HG02973 (cell line): ENCODE measurements at regions not wholly inside any gene's neighbourhood (a gene's known extent, or its start where the extent isn't known, plus 50 kb on each side); places are given as distances from the start of the nearest gene placed in this dataset.
"Not testable (repeated sequence)": the region's sequence is repeated elsewhere in the genome, so short reads cannot be mapped to it uniquely, and the experiment has no call there.

Experiments used
- ATAC-seq: cut with Tn5 transposase; IDR thresholded peaks from one replicate; pipeline ENCODE4 v1.9.1; 2021; ENCODE audit warnings: moderate library complexity; ENCODE audit not compliant: unreplicated experiment

DNA sequence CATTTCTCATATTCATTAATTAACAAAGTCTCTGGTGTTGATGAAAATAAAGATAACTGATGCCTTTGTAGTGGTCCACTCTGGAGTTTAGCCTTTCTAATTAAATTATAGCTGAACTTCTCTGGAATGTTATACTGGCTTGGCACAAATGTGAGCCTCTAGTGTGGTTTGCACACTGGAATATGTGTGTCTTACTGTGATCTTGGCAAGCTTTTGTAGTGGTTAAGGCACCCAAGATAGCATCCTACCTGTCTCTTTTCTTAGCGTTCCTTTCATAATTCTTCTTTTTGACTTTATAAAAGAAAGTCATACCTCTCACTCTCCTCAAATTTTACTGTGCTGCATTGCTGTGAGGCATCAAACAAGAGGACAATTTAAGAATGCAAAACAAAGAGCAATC lies 107.4 kb downstream of the UTRN start:
- ATAC-seq, result no peak

DNA sequence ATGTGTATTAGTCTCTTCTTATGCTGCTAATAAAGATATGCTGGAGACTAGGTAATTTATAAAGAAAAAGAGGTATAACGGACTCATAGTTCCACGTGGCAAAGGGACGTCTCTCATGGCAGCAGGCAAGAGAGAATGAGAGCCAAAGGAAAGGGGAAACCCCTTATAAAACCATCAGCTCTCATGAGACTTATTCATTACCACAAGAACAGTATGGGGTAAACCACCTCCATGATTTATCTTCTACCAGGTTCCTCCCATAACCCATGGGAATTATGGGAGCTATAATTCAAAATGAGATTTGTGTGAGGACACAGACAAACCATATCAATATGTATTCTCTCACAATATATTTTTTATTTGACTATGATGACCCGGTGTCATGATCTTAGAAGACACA lies 109.1 kb downstream of the UTRN start:
- ATAC-seq, result no peak

DNA sequence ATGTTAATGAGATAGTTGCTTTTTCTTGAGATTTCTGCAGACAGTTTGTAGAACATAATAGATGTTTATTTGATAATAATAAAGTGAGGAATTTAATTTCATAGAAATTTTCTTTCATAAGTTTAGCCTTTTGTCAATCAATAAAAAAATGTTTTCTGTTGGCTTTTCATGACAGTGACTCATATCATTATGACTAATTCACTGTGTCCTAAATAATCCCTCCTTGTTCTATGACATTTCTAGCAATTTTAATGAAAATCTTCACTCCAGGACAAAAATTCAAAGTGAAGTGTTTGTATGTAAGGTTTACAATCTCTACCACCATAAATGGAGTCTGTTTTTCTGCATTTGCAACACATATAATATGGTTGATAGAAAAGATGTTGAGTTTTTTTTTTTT lies 109.9 kb downstream of the UTRN start:
- no peak for ATAC-seq

DNA sequence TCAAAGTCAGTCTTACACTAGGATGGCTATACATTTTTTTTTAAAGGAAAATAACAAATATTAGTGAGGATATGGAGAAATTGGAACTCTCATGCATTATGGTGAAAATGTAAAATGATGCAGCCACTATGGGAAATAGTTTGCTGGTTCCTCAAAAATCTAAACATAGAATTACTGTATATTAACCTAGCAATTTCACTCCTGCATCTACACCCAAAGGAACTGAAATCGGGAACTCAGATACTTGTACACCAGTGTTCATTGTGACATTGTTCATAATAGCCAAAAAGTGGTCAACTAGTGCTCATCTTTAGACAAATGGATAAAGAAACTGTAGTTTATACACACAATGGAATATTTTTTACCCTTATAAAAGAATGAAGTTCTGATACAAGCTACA lies 110.7 kb downstream of the UTRN start:
- ATAC-seq, result no peak

DNA sequence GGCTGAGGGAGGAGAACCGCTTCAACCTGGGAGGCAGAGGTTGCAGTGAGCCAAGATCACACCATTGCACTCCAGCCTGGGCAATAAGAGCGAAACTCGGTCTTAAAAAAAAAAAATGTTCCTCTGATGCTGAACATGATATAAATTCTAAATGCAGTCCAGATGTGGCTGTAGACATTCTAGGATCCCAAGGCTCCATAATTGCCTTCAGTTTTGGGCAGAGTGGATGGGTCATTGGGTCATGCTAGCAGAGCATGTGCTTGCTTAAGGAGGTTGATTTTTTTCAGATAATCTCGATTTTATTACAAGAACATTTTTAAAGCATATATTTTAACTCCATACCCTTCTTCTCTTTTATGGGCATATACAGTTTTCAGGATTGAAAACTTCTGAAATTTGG lies 112.0 kb downstream of the UTRN start:
- no peak for ATAC-seq

DNA sequence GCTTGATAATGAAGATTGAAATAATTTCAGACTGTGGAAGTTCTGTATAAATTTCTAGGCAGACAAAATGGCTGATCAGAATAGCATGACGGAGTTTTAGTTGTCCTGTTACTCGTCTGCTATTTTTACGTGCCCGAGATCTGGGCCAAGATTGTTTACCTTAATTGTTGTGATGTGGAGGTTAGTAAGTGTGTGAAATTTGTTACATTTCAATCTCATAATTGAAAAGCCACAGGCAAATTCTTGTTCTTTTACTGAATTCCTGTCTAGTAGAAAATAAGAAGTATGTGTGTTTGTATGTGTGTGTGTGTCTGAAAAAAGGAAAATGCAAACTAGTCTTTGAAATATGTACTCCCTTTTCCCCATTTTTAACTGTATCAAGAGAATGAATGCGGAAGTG lies 115.2 kb downstream of the UTRN start:
- no peak for ATAC-seq

DNA sequence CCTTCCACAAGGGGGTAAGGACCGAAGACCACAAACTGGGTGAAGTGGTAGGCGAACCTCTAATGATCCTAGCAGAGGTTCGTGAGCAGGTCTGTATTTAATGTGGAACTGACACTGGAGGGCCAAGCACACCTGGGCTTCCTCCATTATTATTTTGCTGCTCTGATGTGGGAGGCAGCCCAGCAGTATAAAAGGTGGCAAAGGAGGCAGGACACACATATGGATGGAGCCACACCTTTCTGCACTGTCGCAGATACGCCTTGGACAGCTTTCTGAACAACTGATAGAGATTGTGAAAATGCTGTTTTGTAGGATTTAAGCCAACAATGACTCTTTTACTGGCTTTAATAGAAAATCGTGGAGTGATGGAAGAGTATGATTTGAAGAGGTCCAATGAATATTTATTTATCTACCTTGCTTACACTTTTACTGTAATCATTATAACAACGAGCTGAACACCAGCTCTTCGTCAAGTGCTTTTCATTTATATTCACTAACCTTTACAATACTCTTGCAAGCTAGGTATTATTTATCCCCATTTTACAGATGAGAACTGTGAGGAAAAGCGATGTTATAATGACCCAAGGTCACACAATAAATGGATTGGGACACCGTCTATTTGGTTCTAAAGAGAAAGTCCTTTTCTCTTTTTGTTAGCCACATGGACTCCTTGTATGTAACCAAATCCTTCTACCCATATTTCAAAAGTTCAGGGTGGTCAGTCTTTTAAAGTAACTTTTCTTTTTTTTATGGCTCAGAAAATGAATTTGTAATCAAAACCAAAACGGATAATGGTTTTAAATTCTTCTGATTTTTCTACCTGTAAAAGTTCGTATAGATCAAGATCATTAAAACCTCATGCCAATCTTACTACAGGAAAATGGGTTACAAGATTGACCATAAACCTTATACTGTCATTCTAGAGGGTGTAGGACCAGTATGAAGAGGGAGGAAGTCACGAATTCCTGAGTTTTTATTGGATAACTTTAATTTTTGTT lies 116.9 kb downstream of the UTRN start:
- no peak for ATAC-seq

DNA sequence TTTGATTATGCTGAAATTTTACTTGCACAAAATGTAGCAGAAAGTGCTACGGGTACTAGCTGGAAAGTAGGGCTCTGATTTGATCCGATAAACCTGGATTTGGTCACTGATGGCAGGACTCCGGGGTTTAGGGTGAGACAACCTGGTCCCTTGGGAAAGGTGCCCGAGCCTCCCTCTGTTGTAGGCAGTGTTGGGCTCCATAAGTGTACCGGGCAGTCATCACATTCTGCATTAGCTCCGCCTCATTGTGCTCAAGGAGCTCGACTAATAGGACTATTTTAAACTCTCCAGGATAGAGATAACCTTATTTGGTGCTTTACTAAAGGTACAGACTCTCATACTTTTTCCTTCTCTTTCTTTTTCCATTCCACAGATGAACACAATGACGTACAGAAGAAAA lies 117.6 kb downstream of the UTRN start:
- no peak for ATAC-seq

DNA sequence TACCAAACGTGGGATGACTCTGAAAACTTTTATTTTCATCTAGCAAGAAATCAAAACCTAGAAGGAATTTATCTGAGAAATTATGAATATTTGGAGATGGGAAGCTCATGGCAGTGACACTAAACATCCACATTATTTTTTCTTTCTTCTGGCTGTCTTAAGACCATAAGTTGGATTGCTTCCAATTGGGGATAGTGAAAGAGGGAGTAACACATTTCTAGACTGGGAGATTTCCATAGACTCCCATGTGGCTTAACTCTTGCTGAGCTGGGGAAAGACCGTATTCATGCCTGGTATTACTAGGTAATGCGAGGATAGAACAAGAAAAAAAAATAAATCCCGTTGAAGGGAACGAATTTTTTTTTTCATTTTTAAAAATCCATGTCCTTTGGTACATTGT lies 120.0 kb downstream of the UTRN start:
- no peak for ATAC-seq

DNA sequence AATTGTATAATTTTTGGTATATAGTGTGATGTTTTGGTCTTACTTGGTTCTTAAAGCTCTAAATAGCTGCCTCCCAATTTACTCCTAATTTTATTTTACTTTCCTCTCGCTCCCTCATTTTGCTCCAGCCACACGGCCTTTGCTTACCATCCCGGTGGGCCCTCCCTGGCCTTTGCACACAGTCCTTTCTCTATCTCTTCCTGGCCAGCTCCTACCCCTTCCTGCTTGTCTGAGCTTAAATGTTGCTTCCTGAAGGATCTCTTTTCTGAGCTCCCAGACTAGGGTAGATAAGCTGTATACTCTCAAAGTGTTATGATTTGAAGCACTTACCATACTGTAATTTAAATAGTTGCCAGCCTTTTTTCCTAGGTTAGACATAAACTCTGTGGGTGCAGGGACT lies 121.7 kb downstream of the UTRN start:
- no peak for ATAC-seq

DNA sequence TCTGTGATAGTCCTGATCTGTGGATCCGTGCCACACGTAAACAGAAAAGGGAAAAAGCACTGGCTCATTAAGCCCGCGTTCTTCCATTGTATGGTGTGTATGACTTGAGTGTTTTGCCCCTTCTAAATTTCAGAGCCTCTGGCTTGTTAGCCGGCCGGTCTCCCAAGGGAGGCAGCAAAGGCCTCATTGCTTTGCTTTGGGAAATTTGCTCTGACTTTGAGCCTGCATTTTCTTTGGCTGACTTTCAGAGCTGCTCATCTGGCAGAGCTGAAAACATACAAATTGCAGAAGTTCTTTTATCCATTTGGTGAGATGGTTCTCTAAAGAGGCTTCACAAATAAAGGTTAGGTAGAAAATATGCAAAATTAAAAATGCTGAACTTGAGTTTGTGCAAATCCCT lies 123.0 kb downstream of the UTRN start:
- ATAC-seq, result no peak

DNA sequence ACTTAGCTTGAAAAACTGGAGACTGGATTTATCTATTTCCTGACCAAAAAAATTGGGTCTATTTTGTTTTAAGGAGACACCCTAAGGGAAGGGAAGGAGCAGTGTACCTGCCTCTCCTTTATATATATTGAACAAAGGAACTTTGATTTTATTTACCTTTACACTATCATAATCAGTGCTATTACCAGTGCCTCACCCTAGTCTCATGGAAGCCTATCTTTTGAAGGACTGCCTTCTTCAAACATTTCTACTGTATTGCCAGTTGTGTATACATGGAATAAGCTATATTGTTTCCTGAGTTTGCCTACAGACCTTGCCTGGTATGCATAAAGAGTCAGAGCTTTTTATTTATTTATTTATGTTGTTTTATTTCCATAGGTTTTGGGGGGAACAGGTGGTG lies 124.9 kb downstream of the UTRN start:
- ATAC-seq, result no peak

DNA sequence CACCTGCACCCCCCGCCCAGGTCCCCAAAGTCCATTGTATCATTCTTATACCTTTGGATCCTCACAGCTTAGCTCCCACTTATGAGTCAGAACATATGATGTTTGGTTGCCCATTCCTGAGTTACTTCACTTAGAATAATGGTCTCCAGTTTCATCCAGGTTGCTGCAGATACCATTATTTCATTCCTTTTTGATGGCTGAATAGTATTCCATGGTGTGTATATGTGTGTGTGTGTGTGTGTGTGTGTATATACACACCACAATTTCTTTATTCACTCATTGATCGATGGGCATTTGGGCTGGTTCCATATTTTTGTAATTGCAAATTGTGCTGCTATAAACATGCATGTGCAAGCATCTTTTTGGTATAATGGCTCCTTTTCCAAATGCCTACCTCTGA lies 125.4 kb downstream of the UTRN start:
- ATAC-seq, result not testable (repeated sequence)

DNA sequence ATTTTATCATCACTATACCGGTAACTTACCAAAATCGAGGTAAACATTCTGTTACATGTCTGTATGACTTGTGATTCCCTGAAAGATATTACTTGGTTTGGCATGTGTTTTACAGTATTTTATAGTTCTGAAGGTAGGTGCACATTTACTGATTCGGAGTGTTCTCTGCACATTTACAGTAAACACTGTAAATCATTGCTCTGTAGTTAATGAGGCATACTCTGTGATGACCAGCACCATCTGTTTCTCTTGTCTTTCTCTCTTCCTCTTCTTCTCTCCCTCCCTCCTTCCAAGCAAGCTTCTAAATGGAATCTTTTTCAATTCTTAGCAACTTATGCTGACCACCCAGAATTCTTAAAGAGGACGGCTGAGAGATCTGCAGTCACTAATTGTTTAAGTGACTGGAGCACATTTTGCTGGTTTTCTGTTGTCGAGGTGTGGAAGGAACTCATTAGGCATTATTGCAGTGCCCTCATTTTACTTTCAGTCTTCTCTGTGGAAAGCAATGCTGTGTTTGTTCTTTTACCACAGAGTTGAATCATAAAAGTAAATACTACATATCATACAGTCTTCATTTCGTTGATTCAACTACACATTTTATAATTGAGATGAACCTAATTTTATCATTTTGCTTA lies 126.5 kb downstream of the UTRN start:
- no peak for ATAC-seq

DNA sequence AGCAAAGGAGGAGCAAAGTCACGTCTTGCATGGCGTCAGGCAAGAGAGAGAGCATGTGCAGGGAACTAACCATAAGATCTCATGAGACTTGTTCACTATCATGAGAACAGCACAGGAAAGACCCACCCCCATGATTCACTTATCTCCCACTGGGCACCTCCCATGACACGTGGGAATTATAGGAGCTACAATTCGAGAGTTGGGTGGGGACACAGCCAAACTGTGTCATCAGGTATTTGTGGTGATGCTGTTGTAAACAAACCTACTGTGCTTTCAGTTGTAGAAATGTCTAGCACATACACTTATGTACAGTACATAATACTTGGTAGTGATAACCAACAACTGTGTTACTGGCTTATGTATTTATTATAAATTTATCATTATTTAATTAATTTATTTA lies 128.3 kb downstream of the UTRN start:
- ATAC-seq, result no peak

DNA sequence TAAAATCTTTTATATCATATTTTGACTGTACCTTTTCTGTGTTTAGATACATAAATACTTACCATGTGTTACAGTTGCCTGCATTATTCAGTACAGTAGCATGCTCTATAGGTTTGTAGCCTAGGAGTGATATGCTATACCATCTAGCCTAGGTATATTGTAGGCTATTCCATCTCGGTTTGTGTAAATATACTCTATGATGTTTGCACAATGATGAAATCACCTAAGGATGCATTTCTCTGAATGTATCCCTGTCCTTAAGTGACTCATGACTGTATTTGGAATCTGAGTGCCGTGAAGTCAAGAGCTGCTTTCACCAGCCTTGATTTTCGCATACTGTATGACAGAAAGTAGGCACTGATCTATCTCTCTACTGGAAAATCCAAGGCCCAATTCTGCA lies 129.9 kb downstream of the UTRN start:
- ATAC-seq, result no peak

DNA sequence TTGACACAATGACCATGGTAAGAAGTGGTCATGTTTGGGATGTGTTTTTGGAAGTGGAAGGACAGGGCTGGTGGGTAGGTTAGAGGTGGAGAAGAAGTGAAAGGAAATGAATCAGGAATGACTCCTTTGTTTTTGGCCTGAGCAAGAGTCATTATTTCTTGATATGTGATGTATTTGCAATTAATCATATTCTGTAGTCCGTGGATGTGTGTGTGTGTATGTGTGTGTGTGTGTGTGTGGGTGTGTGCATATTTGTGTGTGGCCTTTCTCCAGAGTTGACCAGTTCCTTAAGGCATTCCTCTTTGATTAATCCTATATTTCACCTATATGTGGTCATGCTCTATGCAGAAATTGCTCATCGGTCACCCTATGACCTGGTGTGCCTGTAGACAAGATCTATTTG lies 130.7 kb downstream of the UTRN start:
- no peak for ATAC-seq

DNA sequence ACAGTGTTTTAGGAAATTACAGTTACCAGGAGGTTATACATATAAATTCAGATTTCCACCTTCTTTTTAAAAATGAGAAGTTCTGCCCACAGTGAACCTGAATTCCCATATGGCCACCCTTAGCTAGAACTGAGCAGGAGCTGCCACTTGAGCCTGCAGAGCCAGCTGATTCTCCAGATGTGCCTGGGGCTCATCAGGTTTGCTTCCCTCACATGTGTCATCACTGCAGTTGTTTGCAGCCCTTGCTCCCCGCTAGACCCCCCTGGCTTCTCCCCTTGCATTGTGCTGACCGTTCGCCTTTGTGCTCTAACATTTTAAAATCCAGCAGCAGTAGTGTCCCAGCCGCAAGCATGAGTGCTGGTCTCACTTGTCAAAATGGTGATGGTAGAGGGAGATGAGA lies 131.1 kb downstream of the UTRN start:
- no peak for ATAC-seq

DNA sequence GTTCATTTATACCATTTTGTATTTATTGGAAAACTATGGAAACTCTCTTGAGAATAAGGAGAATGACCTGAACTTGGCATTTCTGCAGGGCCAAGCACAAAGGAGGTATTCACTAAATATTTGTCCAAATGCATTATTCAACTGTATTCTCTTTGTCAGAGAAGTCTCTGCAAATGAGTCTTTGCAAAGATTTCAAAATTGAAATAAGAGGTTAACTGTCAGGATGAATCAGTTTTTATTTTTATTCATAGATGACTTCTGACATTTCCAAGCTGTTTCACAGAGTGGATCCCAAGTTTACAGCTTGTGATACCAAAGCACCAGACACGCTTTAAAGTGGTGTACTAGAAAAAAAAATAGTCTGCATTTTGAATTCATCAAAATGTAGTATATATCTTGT lies 131.6 kb downstream of the UTRN start:
- no peak for ATAC-seq

DNA sequence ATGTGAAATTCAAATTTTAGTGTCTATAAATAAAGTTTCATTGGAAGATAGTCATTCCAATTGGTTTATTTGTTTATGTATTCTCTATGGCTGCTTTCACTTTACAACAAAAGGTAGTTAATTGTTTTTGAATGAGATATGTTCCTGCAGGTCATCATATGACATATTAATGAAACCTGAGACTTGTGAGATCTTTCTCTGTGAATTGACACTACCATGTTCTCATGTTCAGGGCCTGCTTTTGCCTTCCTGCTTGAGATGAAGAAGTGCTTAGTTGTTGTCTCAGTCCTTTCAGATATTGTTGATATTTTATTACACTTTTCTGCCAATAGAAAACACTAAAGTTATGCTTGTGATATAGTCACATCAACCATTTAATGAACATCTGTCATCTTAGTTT lies 132.5 kb downstream of the UTRN start:
- no peak for ATAC-seq

DNA sequence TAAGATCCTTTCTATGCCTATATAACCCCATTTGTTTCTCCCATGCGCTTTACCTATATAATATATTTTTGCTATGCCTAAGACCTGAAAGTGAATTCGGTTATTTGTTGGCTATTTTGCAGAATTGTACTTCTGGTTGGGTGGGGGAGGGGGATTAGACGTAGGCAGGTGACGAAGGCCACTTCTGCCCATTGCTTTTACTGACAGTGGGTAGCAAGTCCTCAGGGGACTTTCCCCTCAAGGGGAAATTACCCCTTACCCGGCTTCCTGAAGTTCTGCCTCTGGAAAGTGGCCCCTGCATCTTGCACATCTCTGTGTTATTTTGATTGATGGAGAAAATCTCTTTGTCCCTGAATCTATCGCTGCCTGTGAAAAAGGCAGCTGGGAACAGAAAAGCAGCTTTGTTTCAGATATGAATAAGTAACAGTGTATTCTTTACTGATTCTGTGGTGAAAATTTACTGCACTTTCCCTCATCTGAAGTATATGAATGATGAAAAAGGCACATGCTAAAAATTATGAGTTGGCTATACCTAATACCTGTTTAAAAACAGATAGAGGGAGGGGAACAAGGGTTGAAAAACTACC lies 133.9 kb downstream of the UTRN start:
- ATAC-seq, result no peak

DNA sequence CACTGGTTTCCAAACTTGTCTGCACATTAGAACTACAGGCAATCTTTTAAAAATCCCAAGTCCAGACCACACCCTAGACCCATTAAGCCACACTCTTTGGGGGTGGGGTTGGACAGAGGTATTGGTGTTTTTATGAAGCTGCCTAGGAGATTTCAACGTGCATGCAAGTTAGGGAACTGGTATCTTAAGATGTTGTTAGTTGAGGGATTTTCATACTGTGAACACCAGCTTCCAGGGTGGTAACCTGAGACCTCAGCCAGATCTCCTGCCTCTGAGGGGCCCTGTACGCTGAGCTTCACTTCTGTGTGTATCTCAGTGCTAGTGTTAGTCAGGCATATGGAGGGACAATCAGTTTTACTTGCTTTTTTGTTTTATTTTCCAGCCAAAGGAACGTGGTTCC lies 138.0 kb downstream of the UTRN start:
- no peak for ATAC-seq
